Neural cell (in vitro differentiated cells): ENCODE measurements at regions not wholly inside any gene's neighbourhood (a gene's known extent, or its start where the extent isn't known, plus 50 kb on each side); places are given as distances from the start of the nearest gene placed in this dataset.
"Not testable (repeated sequence)": the region's sequence is repeated elsewhere in the genome, so short reads cannot be mapped to it uniquely, and the experiment has no call there.

ENCODE experiments used
- H2AFZ ChIP-seq: fragments of 200-600, 300-800 bp; sonication (generic), shearing (Covaris generic); 2 replicates; pipeline ENCODE4 v1.6.0; 2014; ENCODE audit warnings: low read depth, mild to moderate bottlenecking, antibody characterized with exemption, low read length, moderate library complexity
- H3F3A ChIP-seq: fragments of 200-600 bp; shearing (Covaris generic); 2 replicates; pipeline ENCODE4 v1.6.1; 2016; ENCODE audit warnings: mild to moderate bottlenecking, moderate library complexity, mixed read lengths, antibody characterized with exemption, low read length; ENCODE audit not compliant: insufficient read depth, poor library complexity, severe bottlenecking
- H3K27ac ChIP-seq: fragments of 200-600, 300-800 bp; sonication (generic), shearing (Covaris generic); 2 replicates; pipeline ENCODE4 v1.5.1; 2014; ENCODE audit warnings: mild to moderate bottlenecking, low read length, moderate library complexity
- H3K27me3 ChIP-seq: fragments of 300-800, 200-600 bp; sonication (generic), shearing (Covaris generic); 2 replicates; pipeline ENCODE4 v1.6.0; 2014; ENCODE audit warnings: mild to moderate bottlenecking, low read depth, low read length, moderate library complexity; ENCODE audit not compliant: insufficient read depth
- H3K36me3 ChIP-seq: fragments of 300-800, 200-600 bp; sonication (generic), shearing (Covaris generic); 2 replicates; pipeline ENCODE4 v1.5.1; 2014; ENCODE audit warnings: mild to moderate bottlenecking, antibody characterized with exemption, low read length, moderate library complexity; ENCODE audit not compliant: insufficient read depth
- H3K4me2 ChIP-seq: fragments of 300-800, 200-600 bp; sonication (generic), shearing (Covaris generic); 2 replicates; pipeline ENCODE4 v1.6.0; 2014; ENCODE audit warnings: mild to moderate bottlenecking, low read length
- H3K4me3 ChIP-seq: fragments of 300-800, 200-600 bp; sonication (generic), shearing (Covaris generic); 2 replicates; pipeline ENCODE4 v1.5.1; 2014; ENCODE audit warnings: mild to moderate bottlenecking, low read length, moderate library complexity
- H3K79me2 ChIP-seq: fragments of 200-600 bp; shearing (Covaris generic); replicated peaks from 2 replicates; pipeline ENCODE4 v1.6.0; 2014; ENCODE audit warnings: mild to moderate bottlenecking, low read length, moderate library complexity; ENCODE audit not compliant: insufficient read depth
- H3K9ac ChIP-seq: fragments of 300-800, 200-600 bp; sonication (generic), shearing (Covaris generic); 2 replicates; pipeline ENCODE4 v1.6.1; 2016; ENCODE audit warnings: mild to moderate bottlenecking, low read length, mixed read lengths
- H3K9me2 ChIP-seq: fragments of 200-600 bp; shearing (Covaris generic); 2 replicates; pipeline ENCODE4 v1.6.1; 2016; ENCODE audit warnings: mild to moderate bottlenecking, low read length, mixed read lengths; ENCODE audit not compliant: insufficient read depth
- H3K9me3 ChIP-seq: fragments of 200-600, 300-800 bp; sonication (generic), shearing (Covaris generic); 2 replicates; pipeline ENCODE4 v1.6.1; 2016; ENCODE audit warnings: mild to moderate bottlenecking, mixed run types, low read length, moderate library complexity, mixed read lengths
- H4K20me1 ChIP-seq: fragments of 200-600 bp; shearing (Covaris generic); 2 replicates; pipeline ENCODE4 v1.6.1; 2016; ENCODE audit warnings: mild to moderate bottlenecking, mixed run types; ENCODE audit not compliant: insufficient read depth
- EP300 ChIP-seq: fragments of 450-650 bp; conservative IDR thresholded peaks from 2 replicates; pipeline ENCODE4 v1.6.1; 2014; ENCODE audit warnings: antibody characterized with exemption, mild to moderate bottlenecking, moderate library complexity; ENCODE audit not compliant: poor library complexity, severe bottlenecking
- EZH2 ChIP-seq: fragments of 200-600, 300-800 bp; shearing (Covaris generic), sonication (generic); IDR thresholded peaks from 2 replicates; pipeline ENCODE4 v1.6.1; 2014; ENCODE audit warnings: antibody characterized with exemption, low read length, borderline replicate concordance, mild to moderate bottlenecking; ENCODE audit not compliant: insufficient read depth, poor library complexity, severe bottlenecking
- MXI1 ChIP-seq: fragments of 450-650 bp; conservative IDR thresholded peaks from 2 replicates; pipeline ENCODE4 v1.6.1; 2014; ENCODE audit warnings: antibody characterized with exemption, mild to moderate bottlenecking; ENCODE audit not compliant: poor library complexity, severe bottlenecking
- POLR2AphosphoS5 ChIP-seq: IDR thresholded peaks from 2 replicates; pipeline ENCODE4 v1.6.1; 2012
- RAD21 ChIP-seq: fragments of 450-650 bp; conservative IDR thresholded peaks from 2 replicates; pipeline ENCODE4 v1.6.1; 2014; ENCODE audit warnings: antibody characterized with exemption, mild to moderate bottlenecking, moderate library complexity
- SMC3 ChIP-seq: fragments of 450-650 bp; conservative IDR thresholded peaks from 2 replicates; pipeline ENCODE4 v1.6.1; 2014; ENCODE audit warnings: antibody characterized with exemption, mild to moderate bottlenecking, moderate library complexity; ENCODE audit not compliant: poor library complexity
- TF ChIP-seq, protein P1 (sequence below): IDR thresholded peaks from 2 replicates; pipeline ENCODE4 v1.6.1; 2012; ENCODE audit warnings: borderline replicate concordance
- TF ChIP-seq, protein P2 (sequence below): fragments of 450-650 bp; IDR thresholded peaks from 2 replicates; pipeline ENCODE4 v1.5.1; 2014; ENCODE audit warnings: antibody characterized with exemption, mild to moderate bottlenecking, moderate library complexity; ENCODE audit not compliant: poor library complexity, severe bottlenecking

DNA sequence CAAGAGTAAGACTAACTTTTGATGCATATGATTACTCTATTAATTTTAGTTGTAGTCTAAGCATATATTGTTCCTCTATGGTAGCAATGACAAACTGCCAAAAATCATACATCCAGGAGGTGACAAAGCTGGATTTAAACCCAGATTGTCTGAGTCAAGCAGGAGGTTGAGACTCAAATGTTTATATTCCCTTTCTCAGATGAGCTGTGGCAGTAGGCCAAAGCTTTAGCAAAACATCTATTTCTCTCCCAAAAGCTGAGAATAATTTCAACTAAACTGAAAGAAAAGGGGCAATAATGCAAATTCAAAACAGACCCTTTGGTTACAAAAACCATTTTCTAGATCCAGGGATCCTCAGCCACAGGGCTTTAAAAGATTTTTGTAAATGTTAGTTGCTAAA lies 173.6 kb downstream of the SEC23A start:
- TF ChIP-seq RAD21 (no peak), EP300 (no peak), POLR2AphosphoS5 (no peak), MXI1 (no peak), SMC3 (no peak), EZH2 (no peak)
- TF ChIP-seq, protein P1, sequence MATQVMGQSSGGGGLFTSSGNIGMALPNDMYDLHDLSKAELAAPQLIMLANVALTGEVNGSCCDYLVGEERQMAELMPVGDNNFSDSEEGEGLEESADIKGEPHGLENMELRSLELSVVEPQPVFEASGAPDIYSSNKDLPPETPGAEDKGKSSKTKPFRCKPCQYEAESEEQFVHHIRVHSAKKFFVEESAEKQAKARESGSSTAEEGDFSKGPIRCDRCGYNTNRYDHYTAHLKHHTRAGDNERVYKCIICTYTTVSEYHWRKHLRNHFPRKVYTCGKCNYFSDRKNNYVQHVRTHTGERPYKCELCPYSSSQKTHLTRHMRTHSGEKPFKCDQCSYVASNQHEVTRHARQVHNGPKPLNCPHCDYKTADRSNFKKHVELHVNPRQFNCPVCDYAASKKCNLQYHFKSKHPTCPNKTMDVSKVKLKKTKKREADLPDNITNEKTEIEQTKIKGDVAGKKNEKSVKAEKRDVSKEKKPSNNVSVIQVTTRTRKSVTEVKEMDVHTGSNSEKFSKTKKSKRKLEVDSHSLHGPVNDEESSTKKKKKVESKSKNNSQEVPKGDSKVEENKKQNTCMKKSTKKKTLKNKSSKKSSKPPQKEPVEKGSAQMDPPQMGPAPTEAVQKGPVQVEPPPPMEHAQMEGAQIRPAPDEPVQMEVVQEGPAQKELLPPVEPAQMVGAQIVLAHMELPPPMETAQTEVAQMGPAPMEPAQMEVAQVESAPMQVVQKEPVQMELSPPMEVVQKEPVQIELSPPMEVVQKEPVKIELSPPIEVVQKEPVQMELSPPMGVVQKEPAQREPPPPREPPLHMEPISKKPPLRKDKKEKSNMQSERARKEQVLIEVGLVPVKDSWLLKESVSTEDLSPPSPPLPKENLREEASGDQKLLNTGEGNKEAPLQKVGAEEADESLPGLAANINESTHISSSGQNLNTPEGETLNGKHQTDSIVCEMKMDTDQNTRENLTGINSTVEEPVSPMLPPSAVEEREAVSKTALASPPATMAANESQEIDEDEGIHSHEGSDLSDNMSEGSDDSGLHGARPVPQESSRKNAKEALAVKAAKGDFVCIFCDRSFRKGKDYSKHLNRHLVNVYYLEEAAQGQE: no peak
- TF ChIP-seq, protein P2, sequence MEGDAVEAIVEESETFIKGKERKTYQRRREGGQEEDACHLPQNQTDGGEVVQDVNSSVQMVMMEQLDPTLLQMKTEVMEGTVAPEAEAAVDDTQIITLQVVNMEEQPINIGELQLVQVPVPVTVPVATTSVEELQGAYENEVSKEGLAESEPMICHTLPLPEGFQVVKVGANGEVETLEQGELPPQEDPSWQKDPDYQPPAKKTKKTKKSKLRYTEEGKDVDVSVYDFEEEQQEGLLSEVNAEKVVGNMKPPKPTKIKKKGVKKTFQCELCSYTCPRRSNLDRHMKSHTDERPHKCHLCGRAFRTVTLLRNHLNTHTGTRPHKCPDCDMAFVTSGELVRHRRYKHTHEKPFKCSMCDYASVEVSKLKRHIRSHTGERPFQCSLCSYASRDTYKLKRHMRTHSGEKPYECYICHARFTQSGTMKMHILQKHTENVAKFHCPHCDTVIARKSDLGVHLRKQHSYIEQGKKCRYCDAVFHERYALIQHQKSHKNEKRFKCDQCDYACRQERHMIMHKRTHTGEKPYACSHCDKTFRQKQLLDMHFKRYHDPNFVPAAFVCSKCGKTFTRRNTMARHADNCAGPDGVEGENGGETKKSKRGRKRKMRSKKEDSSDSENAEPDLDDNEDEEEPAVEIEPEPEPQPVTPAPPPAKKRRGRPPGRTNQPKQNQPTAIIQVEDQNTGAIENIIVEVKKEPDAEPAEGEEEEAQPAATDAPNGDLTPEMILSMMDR: no peak

GRCh38 chr14:38921893-38922292 lies 181.1 kb downstream of the SEC23A start:
- H3K9ac ChIP-seq, H3K27ac ChIP-seq, H3F3A ChIP-seq: not testable (repeated sequence)

More for the DNA sequence above, 173.6 kb downstream of the SEC23A start:
- no peaks in the 10 kb centered on the region for H3K9me3 ChIP-seq
- H4K20me1 ChIP-seq: no peaks in the 10 kb centered on the region
- no peaks in the 10 kb centered on the region for H3F3A ChIP-seq
- H3K9me2 ChIP-seq: no peaks in the 10 kb centered on the region
- no peak overlapping the region for H3K4me3 ChIP-seq
- H2AFZ ChIP-seq: no peak overlapping the region
- H3K27ac ChIP-seq: no peak overlapping the region
- H3K4me2 ChIP-seq: no peak overlapping the region
- H3K9ac ChIP-seq: no peak overlapping the region
- no peaks in the 10 kb centered on the region for H3K36me3 ChIP-seq
- H3K79me2 ChIP-seq: no peaks in the 10 kb centered on the region
- H3K27me3 ChIP-seq: no peaks in the 10 kb centered on the region

DNA sequence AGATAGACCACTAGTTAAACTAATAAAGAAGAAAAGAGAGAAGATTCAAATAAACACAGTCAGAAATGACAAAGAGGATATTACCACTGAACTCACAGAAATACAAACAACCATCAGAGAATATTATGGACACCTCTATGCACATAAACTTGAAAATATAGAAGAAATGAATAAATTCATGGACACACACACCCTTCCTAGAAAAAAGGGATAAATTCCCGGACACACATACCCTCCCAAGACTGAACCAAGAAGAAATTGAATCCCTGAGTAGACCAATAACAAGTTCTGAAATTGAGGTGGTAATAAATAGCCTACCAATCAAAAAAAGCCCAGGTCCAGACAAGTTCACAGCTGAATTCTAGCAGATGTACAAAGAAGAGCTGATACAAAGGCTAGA lies 187.9 kb downstream of the SEC23A start:
- no peaks in the 10 kb centered on the region for H3K27me3 ChIP-seq
- TF ChIP-seq POLR2AphosphoS5: no peak

More at GRCh38 chr14:38921893-38922292, 181.1 kb downstream of the SEC23A start:
- not testable (repeated sequence) for H3K9me3 ChIP-seq, H2AFZ ChIP-seq, H3K79me2 ChIP-seq, H3K4me2 ChIP-seq, H4K20me1 ChIP-seq, H3K27me3 ChIP-seq, H3K36me3 ChIP-seq, H3K9me2 ChIP-seq, H3K4me3 ChIP-seq

More for the DNA sequence above, 187.9 kb downstream of the SEC23A start:
- Histone ChIP-seq H3F3A (no peaks in the 10 kb centered on the region), H3K9me2 (no peaks in the 10 kb centered on the region), H3K4me3 (no peak overlapping the region), H3K9me3 (no peaks in the 10 kb centered on the region), H2AFZ (no peak overlapping the region), H3K9ac (no peak overlapping the region), H3K4me2 (no peak overlapping the region), H3K79me2 (no peaks in the 10 kb centered on the region), H3K36me3 (no peaks in the 10 kb centered on the region), H3K27ac (no peak overlapping the region), H4K20me1 (no peaks in the 10 kb centered on the region)
